HCT116 (cell line): ENCODE measurements at regions not wholly inside any gene's neighbourhood (a gene's known extent, or its start where the extent isn't known, plus 50 kb on each side); places are given as distances from the start of the nearest gene placed in this dataset.

ENCODE experiments used
- ATAC-seq: fragments of 200-7000 bp; cut with Tn5 transposase; 2 replicates; pipeline ENCODE4 v1.9.1; 2020; ENCODE audit warnings: mild to moderate bottlenecking, moderate library complexity
- BruUV-seq: library from RNA; stranded (reverse); fragments of 400-500 nt; replicated peaks from 2 replicates; lab custom pipeline; 2021; lab: Mats Ljungman, UMichigan
- CTCF ChIA-PET: fragments of 300-600 bp; sonication (Branson Sonifier 250); formaldehyde crosslinking; loops from one replicate; lab custom pipeline; 2021; ENCODE audit warnings: antibody characterized with exemption; lab: Charles Lee
- POLR2A ChIA-PET: fragments of 300-600, 350-600 bp; sonication (Branson Sonifier 250); formaldehyde crosslinking; loops from one replicate; lab custom pipeline; 2021; ENCODE audit warnings: antibody characterized with exemption; lab: Charles Lee
- RAD21 ChIA-PET, 2 experiments: fragments of 300-600 bp; sonication (Branson Sonifier 250); formaldehyde crosslinking; loops; one replicate each; lab custom pipeline; 2023; ENCODE audit warnings: low total read pairs in 2 of 2; ENCODE audit not compliant: uncharacterized antibody in 2 of 2, unreplicated experiment in 2 of 2, low non-redundant PET in 1 of 2; lab: Charles Lee
- DNase-seq: peaks from one replicate; pipeline ENCODE4 v3.0.0-alpha.2; 2010; ENCODE audit warnings: low read depth, low spot score
- H2AFZ ChIP-seq: fragments of 200-600 bp; shearing (Covaris generic), sonication (generic); 2 replicates; pipeline ENCODE4 v1.6.1; 2017; ENCODE audit warnings: low read depth, mixed run types, mixed read lengths, antibody characterized with exemption, low read length; ENCODE audit not compliant: poor library complexity, severe bottlenecking
- H3K27ac ChIP-seq: 2 replicates; pipeline ENCODE4 v1.5.1; 2012; ENCODE audit warnings: low read depth, low read length
- H3K27me3 ChIP-seq: fragments of 200-600 bp; sonication (generic); 2 replicates; pipeline ENCODE4 v1.6.1; 2016; ENCODE audit warnings: mixed run types, low read length, mixed read lengths; ENCODE audit not compliant: insufficient read depth
- H3K36me3 ChIP-seq, 2 experiments: fragments of 200-500 bp in 1 of 2; fragments of 200-600 bp in 1 of 2; sonication (Bioruptor generic) in 1 of 2; sonication (generic) in 1 of 2; 2 replicates each; pipeline versions ENCODE4 v1.5.1 to v1.6.1; 2014 to 2016; ENCODE audit warnings: low read length in 2 of 2, inconsistent platforms in 1 of 2, mixed read lengths in 1 of 2, mixed run types in 1 of 2; ENCODE audit not compliant: insufficient read depth in 2 of 2, control insufficient read depth in 1 of 2
- H3K4me1 ChIP-seq, 2 experiments: fragments of 200-600 bp in 1 of 2; sonication (generic) in 1 of 2; 2 replicates each; pipeline versions ENCODE4 v1.5.1 to v1.6.1; 2012 to 2017; ENCODE audit warnings: low read length in 2 of 2, inconsistent platforms in 1 of 2, mild to moderate bottlenecking in 1 of 2, mixed read lengths in 1 of 2, mixed run types in 1 of 2, moderate library complexity in 1 of 2; ENCODE audit not compliant: insufficient read depth in 2 of 2, control insufficient read depth in 1 of 2
- H3K4me2 ChIP-seq: fragments of 200-600 bp; sonication (generic); 2 replicates; pipeline ENCODE4 v1.6.1; 2017; ENCODE audit warnings: mixed run types, low read length, mixed read lengths
- H3K4me3 ChIP-seq, 2 experiments: fragments of 200-600 bp in 1 of 2; sonication (generic) in 1 of 2; replicated peaks in 1 of 2; 2 replicates each; pipeline ENCODE4 v1.5.1; 2011 to 2016; ENCODE audit warnings: low read length in 2 of 2, control low read depth in 1 of 2, low read depth in 1 of 2, mild to moderate bottlenecking in 1 of 2, mixed read lengths in 1 of 2, mixed run types in 1 of 2
- H3K79me2 ChIP-seq: fragments of 200-600 bp; sonication (generic); 2 replicates; pipeline ENCODE4 v1.6.1; 2017; ENCODE audit warnings: mild to moderate bottlenecking, mixed run types, low read length, moderate library complexity, mixed read lengths; ENCODE audit not compliant: insufficient read depth
- H3K9ac ChIP-seq: fragments of 200-600 bp; sonication (generic); 2 replicates; pipeline ENCODE4 v1.6.1; 2016; ENCODE audit warnings: low read length, mixed read lengths
- H3K9me2 ChIP-seq: fragments of 200-600 bp; sonication (generic), shearing (Covaris generic); 2 replicates; pipeline ENCODE4 v1.6.1; 2017; ENCODE audit warnings: mixed run types, mild to moderate bottlenecking, moderate library complexity; ENCODE audit not compliant: insufficient read depth
- H3K9me3 ChIP-seq, 2 experiments: fragments of 200-500 bp in 1 of 2; fragments of 200-600 bp in 1 of 2; sonication (Bioruptor generic) in 1 of 2; sonication (generic) in 1 of 2; 2 replicates each; pipeline ENCODE4 v1.6.1; 2014 to 2017; ENCODE audit warnings: low read length in 2 of 2, mixed read lengths in 2 of 2, inconsistent platforms in 1 of 2, low read depth in 1 of 2, mild to moderate bottlenecking in 1 of 2, mixed run types in 1 of 2, moderate library complexity in 1 of 2; ENCODE audit not compliant: control insufficient read depth in 1 of 2, insufficient read depth in 1 of 2
- H4K20me1 ChIP-seq: fragments of 200-600 bp; sonication (generic), shearing (Covaris generic); 2 replicates; pipeline ENCODE4 v1.6.1; 2017; ENCODE audit warnings: mixed run types, mild to moderate bottlenecking, moderate library complexity; ENCODE audit not compliant: insufficient read depth
- ATF3 ChIP-seq: IDR thresholded peaks from 2 replicates; pipeline ENCODE4 v1.6.1; 2012
- CBX3 ChIP-seq: IDR thresholded peaks from 2 replicates; pipeline ENCODE4 v1.6.1; 2012; ENCODE audit warnings: low read depth
- CEBPB ChIP-seq: IDR thresholded peaks from 2 replicates; pipeline ENCODE4 v1.6.1; 2012; ENCODE audit warnings: low read depth
- EGR1 ChIP-seq: IDR thresholded peaks from 2 replicates; pipeline ENCODE4 v1.6.1; 2012; ENCODE audit warnings: low read depth
- ELF1 ChIP-seq: IDR thresholded peaks from 2 replicates; pipeline ENCODE4 v1.6.1; 2012; ENCODE audit warnings: low read depth, borderline replicate concordance
- EZH2 ChIP-seq: fragments of 200-600 bp; sonication (generic); IDR thresholded peaks from 2 replicates; pipeline ENCODE4 v1.6.1; 2017; ENCODE audit warnings: antibody characterized with exemption, mixed run types
- EZH2phosphoT487 ChIP-seq: fragments of 200-600 bp; IDR thresholded peaks from 2 replicates; pipeline ENCODE4 v1.6.1; 2018; ENCODE audit warnings: antibody characterized with exemption, borderline replicate concordance
- JUND ChIP-seq: IDR thresholded peaks from 2 replicates; pipeline ENCODE4 v1.6.1; 2012
- POLR2A ChIP-seq: IDR thresholded peaks from 2 replicates; pipeline ENCODE4 v1.7.0; 2011; ENCODE audit warnings: borderline replicate concordance; ENCODE audit not compliant: insufficient read depth, insufficient read length; ENCODE audit errors: extremely low read depth
- POLR2AphosphoS5 ChIP-seq: IDR thresholded peaks from 2 replicates; pipeline ENCODE4 v1.6.1; 2011; ENCODE audit warnings: mild to moderate bottlenecking, low read depth, low read length, moderate library complexity
- RAD21 ChIP-seq: IDR thresholded peaks from 2 replicates; pipeline ENCODE4 v1.6.1; 2012; ENCODE audit warnings: low read depth, mild to moderate bottlenecking
- SIN3A ChIP-seq: IDR thresholded peaks from 2 replicates; pipeline ENCODE4 v1.6.1; 2012; ENCODE audit warnings: low read depth
- SP1 ChIP-seq: IDR thresholded peaks from 2 replicates; pipeline ENCODE4 v1.6.1; 2012; ENCODE audit warnings: low read depth
- SRF ChIP-seq: IDR thresholded peaks from 2 replicates; pipeline ENCODE4 v1.6.1; 2012; ENCODE audit warnings: low read depth
- TCF7L2 ChIP-seq: IDR thresholded peaks from 2 replicates; pipeline ENCODE4 v1.7.0; 2011; ENCODE audit warnings: borderline replicate concordance, inconsistent platforms; ENCODE audit not compliant: insufficient read depth, insufficient read length; ENCODE audit errors: extremely low read depth
- YY1 ChIP-seq: IDR thresholded peaks from 2 replicates; pipeline ENCODE4 v1.6.1; 2011; ENCODE audit warnings: low read length, low read depth, moderate library complexity, mild to moderate bottlenecking; ENCODE audit not compliant: insufficient replicate concordance; ENCODE audit errors: extremely low read depth
- ZBTB33 ChIP-seq: IDR thresholded peaks from 2 replicates; pipeline ENCODE4 v1.6.1; 2011; ENCODE audit warnings: mild to moderate bottlenecking, low read length, moderate library complexity; ENCODE audit not compliant: insufficient replicate concordance; ENCODE audit errors: extremely low read depth
- ZFX ChIP-seq: fragments of 450-650 bp; IDR thresholded peaks from 2 replicates; pipeline ENCODE4 v1.6.1; 2017
- intact Hi-C: fragments of 100-400 bp; cut with micrococcal nuclease; formaldehyde crosslinking; loops from 2 replicates; pipeline ENCODE4 v1.10.0; 2022
- TF ChIP-seq, protein P1 (sequence below): IDR thresholded peaks from 2 replicates; pipeline ENCODE4 v1.6.1; 2012
- TF ChIP-seq, protein P2 (sequence below): IDR thresholded peaks from 2 replicates; pipeline ENCODE4 v1.6.1; 2012; ENCODE audit warnings: low read depth

DNA sequence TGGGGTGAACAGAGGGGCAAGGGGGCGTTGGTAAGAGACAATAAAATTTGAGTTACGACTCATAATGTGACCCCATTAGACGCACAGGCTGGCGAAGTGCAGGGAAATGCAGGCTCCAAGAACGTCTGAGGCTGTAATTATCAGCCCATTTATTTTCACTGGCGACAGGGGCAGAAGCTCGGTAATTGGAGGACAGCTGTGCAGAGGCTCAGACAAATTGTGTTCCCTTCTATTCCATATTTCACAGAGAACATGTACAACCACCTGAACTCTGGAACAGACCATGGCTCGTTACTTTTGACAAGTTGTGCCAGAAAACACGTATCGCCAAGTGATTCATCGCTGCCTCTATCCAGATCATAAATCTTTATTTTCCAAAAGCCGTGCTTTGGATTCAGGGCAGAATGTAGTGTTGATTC lies 137.3 kb upstream of the FRMD4A start:
- no peak overlapping the region for H3K4me3 ChIP-seq
- BruUV-seq, result no TSS peak

More for the DNA sequence above, 137.3 kb upstream of the FRMD4A start:
- DNase-seq, result no peak
- H3K36me3 ChIP-seq, result no peaks in the 10 kb centered on the region
- H3K9me2 ChIP-seq, result no peaks in the 10 kb centered on the region
- H4K20me1 ChIP-seq, result no peaks in the 10 kb centered on the region
- intact Hi-C loops, result no loop called here
- no peak overlapping the region for H3K4me2 ChIP-seq
- peaks cover 36% of the 10 kb centered on the region for H3K27me3 ChIP-seq
- POLR2A ChIA-PET, result no interaction called here
- H3K4me1 ChIP-seq, result no peaks in the 10 kb centered on the region
- no peak overlapping the region for H3K27ac ChIP-seq
- TF ChIP-seq POLR2A, result no peak
- TF ChIP-seq YY1, result no peak
- no peak for TF ChIP-seq TCF7L2
- no peak for TF ChIP-seq CBX3
- no peak for TF ChIP-seq ELF1
- no peak for TF ChIP-seq JUND
- no peak for TF ChIP-seq ZFX
- TF ChIP-seq EGR1, result no peak
- TF ChIP-seq SP1, result no peak
- TF ChIP-seq ATF3, result no peak
- no peak for TF ChIP-seq SRF
- TF ChIP-seq, protein P1, sequence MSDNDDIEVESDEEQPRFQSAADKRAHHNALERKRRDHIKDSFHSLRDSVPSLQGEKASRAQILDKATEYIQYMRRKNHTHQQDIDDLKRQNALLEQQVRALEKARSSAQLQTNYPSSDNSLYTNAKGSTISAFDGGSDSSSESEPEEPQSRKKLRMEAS, result no peak
- TF ChIP-seq POLR2AphosphoS5, result no peak
- TF ChIP-seq, protein P2, sequence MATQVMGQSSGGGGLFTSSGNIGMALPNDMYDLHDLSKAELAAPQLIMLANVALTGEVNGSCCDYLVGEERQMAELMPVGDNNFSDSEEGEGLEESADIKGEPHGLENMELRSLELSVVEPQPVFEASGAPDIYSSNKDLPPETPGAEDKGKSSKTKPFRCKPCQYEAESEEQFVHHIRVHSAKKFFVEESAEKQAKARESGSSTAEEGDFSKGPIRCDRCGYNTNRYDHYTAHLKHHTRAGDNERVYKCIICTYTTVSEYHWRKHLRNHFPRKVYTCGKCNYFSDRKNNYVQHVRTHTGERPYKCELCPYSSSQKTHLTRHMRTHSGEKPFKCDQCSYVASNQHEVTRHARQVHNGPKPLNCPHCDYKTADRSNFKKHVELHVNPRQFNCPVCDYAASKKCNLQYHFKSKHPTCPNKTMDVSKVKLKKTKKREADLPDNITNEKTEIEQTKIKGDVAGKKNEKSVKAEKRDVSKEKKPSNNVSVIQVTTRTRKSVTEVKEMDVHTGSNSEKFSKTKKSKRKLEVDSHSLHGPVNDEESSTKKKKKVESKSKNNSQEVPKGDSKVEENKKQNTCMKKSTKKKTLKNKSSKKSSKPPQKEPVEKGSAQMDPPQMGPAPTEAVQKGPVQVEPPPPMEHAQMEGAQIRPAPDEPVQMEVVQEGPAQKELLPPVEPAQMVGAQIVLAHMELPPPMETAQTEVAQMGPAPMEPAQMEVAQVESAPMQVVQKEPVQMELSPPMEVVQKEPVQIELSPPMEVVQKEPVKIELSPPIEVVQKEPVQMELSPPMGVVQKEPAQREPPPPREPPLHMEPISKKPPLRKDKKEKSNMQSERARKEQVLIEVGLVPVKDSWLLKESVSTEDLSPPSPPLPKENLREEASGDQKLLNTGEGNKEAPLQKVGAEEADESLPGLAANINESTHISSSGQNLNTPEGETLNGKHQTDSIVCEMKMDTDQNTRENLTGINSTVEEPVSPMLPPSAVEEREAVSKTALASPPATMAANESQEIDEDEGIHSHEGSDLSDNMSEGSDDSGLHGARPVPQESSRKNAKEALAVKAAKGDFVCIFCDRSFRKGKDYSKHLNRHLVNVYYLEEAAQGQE, result no peak
- no peak for TF ChIP-seq RAD21
- no peak for TF ChIP-seq EZH2phosphoT487
- no peak for TF ChIP-seq EZH2
- no peak for TF ChIP-seq SIN3A
- no peak for TF ChIP-seq CEBPB
- TF ChIP-seq ZBTB33, result no peak
- H2AFZ ChIP-seq, result no peak overlapping the region
- no peak overlapping the region for H3K9ac ChIP-seq
- no peaks in the 10 kb centered on the region for H3K9me3 ChIP-seq
- no peak for ATAC-seq
- RAD21 ChIA-PET, result no interaction called here
- CTCF ChIA-PET, result no interaction called here
- no peaks in the 10 kb centered on the region for H3K79me2 ChIP-seq
